SK-N-DZ (cell line): ENCODE measurements at regions not wholly inside any gene's neighbourhood (a gene's known extent, or its start where the extent isn't known, plus 50 kb on each side); places are given as distances from the start of the nearest gene placed in this dataset.
"Not testable (repeated sequence)": the region's sequence is repeated elsewhere in the genome, so short reads cannot be mapped to it uniquely, and the experiment has no call there.

Source experiments
- DNase-seq: peaks from one replicate; pipeline ENCODE4 v3.0.0-alpha.2; 2015; ENCODE audit warnings: low spot score
- small RNA-seq, 2 experiments: library from RNA; depleted of rRNA; stranded (forward); fragments of <200 nt; gene quantifications; one replicate each; pipeline ENCODE3, GENCODE V24; 2014

GRCh38 chr18:14190776-14191442 is 58.7 kb upstream of the ZNF519 start:
- not testable (repeated sequence) for DNase-seq

- no peak for DNase-seq
Observed at GRCh38 chr18:14189858-14190257, 57.6 kb upstream of the ZNF519 start.

- not testable (repeated sequence) for DNase-seq
Observed at GRCh38 chr18:14188751-14189406, 56.6 kb upstream of the ZNF519 start.

Small RNA genes lying in the stretch of these regions (small RNA-seq; reads per million reads assigned to genes)
- gene RNU6-316P: 0 reads per million in 2 experiments
